GM12878 (cell line): ENCODE measurements at regions not wholly inside any gene's neighbourhood (a gene's known extent, or its start where the extent isn't known, plus 50 kb on each side); places are given as distances from the start of the nearest gene placed in this dataset.

Experiments
- CUX1 ChIP-seq: IDR thresholded peaks from 2 replicates; pipeline ENCODE4 v1.6.1; 2012; ENCODE audit warnings: improper control_type of control experiment, low read depth, low read length; ENCODE audit not compliant: insufficient replicate concordance
- EED ChIP-seq: sonication (generic); IDR thresholded peaks from 2 replicates; pipeline ENCODE4 v1.6.1; 2016; ENCODE audit warnings: antibody characterized with exemption, low read depth
- EP300 ChIP-seq, 2 experiments: fragments of 150-350 bp in 1 of 2; IDR thresholded peaks; 2 replicates each; pipeline ENCODE4 v1.6.1; 2011 to 2012; ENCODE audit warnings: low read depth in 2 of 2, low read length in 2 of 2, borderline replicate concordance in 1 of 2, improper control_type of control experiment in 1 of 2, inconsistent platforms in 1 of 2; ENCODE audit not compliant: control insufficient read depth in 1 of 2
- FOXM1 ChIP-seq: IDR thresholded peaks from 2 replicates; pipeline ENCODE4 v1.6.1; 2012; ENCODE audit warnings: low read depth, mild to moderate bottlenecking, inconsistent platforms, low read length, moderate library complexity
- IKZF1 ChIP-seq: fragments of 450-650 bp; conservative IDR thresholded peaks from 2 replicates; pipeline ENCODE4 v1.6.1; 2017; ENCODE audit warnings: antibody characterized with exemption, mild to moderate bottlenecking
- IKZF2 ChIP-seq, 2 experiments: fragments of 450-650 bp; IDR thresholded peaks; 2 replicates each; pipeline ENCODE4 v1.6.1; 2017; ENCODE audit warnings: mild to moderate bottlenecking in 2 of 2, moderate library complexity in 2 of 2
- MEF2B ChIP-seq: fragments of 450-650 bp; IDR thresholded peaks from 2 replicates; pipeline ENCODE4 v1.6.1; 2018; ENCODE audit warnings: mild to moderate bottlenecking, moderate library complexity; ENCODE audit not compliant: partially characterized antibody, poor library complexity, severe bottlenecking
- MLLT1 ChIP-seq: fragments of 450-650 bp; IDR thresholded peaks from 2 replicates; pipeline ENCODE4 v1.6.1; 2016; ENCODE audit warnings: mild to moderate bottlenecking
- RBBP5 ChIP-seq: fragments of 200-600 bp; sonication (generic); conservative IDR thresholded peaks from 2 replicates; pipeline ENCODE4 v1.6.1; 2016
- SPI1 ChIP-seq: IDR thresholded peaks from 2 replicates; pipeline ENCODE4 v1.6.1; 2011; ENCODE audit warnings: low read depth, mild to moderate bottlenecking, low read length, moderate library complexity, borderline replicate concordance; ENCODE audit not compliant: insufficient read depth
- SRF ChIP-seq, 2 experiments: IDR thresholded peaks; 2 replicates each; pipeline ENCODE4 v1.6.1; 2011; ENCODE audit warnings: low read depth in 2 of 2, low read length in 2 of 2, mild to moderate bottlenecking in 1 of 2, moderate library complexity in 1 of 2
- WRNIP1 ChIP-seq: IDR thresholded peaks from 2 replicates; pipeline ENCODE4 v1.6.1; 2011; ENCODE audit warnings: low read depth, low read length, improper control_type of control experiment, borderline replicate concordance

GRCh38 chr5:111984044-111984443 is 227.1 kb upstream of the NREP start (continued):
- no peak for TF ChIP-seq RBBP5
- TF ChIP-seq EED, result peak; percentile 56; the same call in 1 of the 2 replicates
- TF ChIP-seq SRF (IDR thresholded peaks at IDR 0.05; ENCODE audit: low read depth in 2 of 2, low read length in 2 of 2), result no peak
- peak; percentile 94 for TF ChIP-seq SPI1
- TF ChIP-seq EP300 (IDR thresholded peaks at IDR 0.05; ENCODE audit: borderline replicate concordance in 1 of 2, control insufficient read depth in 1 of 2, low read depth in 2 of 2, low read length in 2 of 2), result peak in 1 of 2 experiments; percentile 24; a peak in 1 of 4 replicates
- TF ChIP-seq IKZF2 (IDR thresholded peaks at IDR 0.05), result peak; percentile 43 to 59; a peak in 3 of 4 replicates
- TF ChIP-seq FOXM1, result 0 out of 2 replicates have a peak, but pooled peaks have one; percentile 33
- TF ChIP-seq CUX1, result no peak
- no peak for TF ChIP-seq MLLT1
- TF ChIP-seq MEF2B, result peak; percentile 74
- TF ChIP-seq WRNIP1, result no peak
- peak; percentile 71 for TF ChIP-seq IKZF1
